ENCODE measurements at regions not wholly inside any gene's neighbourhood (a gene's known extent, or its start where the extent isn't known, plus 50 kb on each side); places are given as distances from the start of the nearest gene placed in this dataset.

DNA sequence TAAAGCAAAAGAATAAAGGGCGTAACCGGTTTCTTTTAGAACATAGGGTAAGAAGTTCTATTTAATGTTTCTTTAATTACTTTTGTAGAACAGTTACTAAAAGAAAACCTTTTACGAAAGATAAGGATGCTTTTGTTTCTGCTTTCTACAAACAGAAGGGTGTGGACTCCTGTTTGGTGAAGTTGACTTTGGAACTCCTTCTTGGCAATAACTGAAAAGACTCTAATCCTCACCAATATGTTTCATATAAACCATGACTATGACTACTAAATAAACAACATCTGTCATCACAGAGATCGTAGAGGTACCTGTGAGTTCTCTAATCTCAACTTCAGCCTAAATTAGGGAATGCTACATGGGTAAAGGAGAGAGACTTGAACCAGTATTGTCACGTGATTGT lies 210.8 kb upstream of the FLRT2 start:
- no peak for DNase-seq (ENCODE audit: low spot score)
- in situ Hi-C loops (cut with MboI; ENCODE audit: low pct_unique_long_range_greater_than_20kb, low sequenced_read_pairs, unreplicated experiment) = no loop called here
- TF ChIP-seq, protein P1, sequence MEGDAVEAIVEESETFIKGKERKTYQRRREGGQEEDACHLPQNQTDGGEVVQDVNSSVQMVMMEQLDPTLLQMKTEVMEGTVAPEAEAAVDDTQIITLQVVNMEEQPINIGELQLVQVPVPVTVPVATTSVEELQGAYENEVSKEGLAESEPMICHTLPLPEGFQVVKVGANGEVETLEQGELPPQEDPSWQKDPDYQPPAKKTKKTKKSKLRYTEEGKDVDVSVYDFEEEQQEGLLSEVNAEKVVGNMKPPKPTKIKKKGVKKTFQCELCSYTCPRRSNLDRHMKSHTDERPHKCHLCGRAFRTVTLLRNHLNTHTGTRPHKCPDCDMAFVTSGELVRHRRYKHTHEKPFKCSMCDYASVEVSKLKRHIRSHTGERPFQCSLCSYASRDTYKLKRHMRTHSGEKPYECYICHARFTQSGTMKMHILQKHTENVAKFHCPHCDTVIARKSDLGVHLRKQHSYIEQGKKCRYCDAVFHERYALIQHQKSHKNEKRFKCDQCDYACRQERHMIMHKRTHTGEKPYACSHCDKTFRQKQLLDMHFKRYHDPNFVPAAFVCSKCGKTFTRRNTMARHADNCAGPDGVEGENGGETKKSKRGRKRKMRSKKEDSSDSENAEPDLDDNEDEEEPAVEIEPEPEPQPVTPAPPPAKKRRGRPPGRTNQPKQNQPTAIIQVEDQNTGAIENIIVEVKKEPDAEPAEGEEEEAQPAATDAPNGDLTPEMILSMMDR (IDR thresholded peaks at IDR 0.05; ENCODE audit: extremely low read depth, insufficient read depth, missing control alignments) = no peak

DNA sequence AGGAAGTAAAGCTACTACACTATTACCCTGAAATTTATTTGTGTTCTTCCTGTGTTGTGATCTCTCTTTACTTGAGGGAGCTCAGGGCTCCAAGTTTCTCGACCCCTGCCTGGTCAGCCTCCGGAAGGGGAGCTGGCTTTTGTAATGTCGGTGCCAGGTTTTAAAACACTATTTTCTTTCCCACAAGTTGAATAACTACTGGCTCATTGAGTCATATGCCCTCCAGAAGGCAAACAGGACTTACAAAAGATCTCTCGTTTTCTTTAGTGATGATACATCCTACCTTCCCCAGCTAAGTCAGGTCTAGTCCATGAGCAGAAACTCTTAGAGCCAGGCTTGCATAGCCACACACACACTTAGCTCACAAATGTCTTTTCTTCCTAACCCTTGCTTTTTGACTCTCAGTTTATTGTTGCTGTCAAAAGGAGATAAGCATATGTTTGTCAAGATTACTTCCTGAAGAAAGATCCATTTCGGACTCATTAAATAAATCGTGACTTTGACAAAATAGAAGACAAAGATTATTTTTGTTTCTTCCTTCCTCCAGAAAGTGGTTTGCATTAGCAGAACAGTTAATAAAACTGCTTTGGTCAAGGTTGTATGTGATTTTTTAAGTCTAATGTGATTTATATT lies 209.8 kb upstream of the FLRT2 start:
- in situ Hi-C loops (cut with MboI; ENCODE audit: low pct_unique_long_range_greater_than_20kb, low sequenced_read_pairs, unreplicated experiment) = no loop called here
- no peak for DNase-seq (ENCODE audit: low spot score)

DNA sequence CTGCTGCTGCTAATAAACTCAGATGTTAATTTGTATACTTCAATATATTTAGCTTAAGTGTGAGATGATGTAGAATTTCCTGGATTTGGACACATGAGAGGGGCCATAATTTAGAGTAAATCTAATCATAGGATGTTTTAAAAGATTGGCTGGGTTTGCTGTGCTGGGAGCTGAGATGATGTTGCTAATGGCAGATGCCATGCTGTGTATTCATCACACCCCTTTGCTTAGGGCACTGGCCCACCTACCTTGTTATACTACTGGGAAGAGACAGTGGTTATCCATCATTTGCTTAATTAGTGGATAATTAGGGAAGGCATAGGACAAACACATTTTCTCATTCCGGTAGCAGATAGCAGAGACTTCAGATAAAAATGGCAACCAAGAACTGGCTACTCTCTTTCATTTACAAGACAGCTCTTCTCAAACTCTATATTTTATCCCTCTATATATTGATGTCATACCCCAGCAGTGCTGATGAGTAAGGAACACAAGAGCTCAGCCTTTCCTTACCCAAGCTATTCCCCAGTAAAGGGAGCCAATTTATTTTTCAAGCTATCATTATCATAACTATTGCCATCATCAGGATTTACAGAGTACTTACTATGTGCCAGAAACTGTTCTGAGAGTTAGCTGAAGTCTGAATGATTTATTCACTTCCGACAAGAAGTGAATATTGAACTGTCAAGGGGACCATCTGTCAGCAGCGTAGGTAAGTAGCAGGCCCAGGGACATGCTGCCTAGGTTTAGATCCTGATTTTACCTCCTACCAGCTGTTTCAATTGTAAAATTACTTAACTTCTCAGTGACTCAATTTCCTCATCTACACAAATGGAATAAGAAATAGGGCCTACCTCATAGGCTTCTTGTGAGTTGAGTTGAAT lies 204.6 kb upstream of the FLRT2 start:
- in situ Hi-C loops (cut with MboI; ENCODE audit: low pct_unique_long_range_greater_than_20kb, low sequenced_read_pairs, unreplicated experiment) = no loop called here
- no peak for DNase-seq (ENCODE audit: low spot score)
- TF ChIP-seq, protein P1 (IDR thresholded peaks at IDR 0.05; ENCODE audit: extremely low read depth, insufficient read depth, missing control alignments) = no peak

More for the DNA sequence above, 209.8 kb upstream of the FLRT2 start:
- TF ChIP-seq, protein P1 (IDR thresholded peaks at IDR 0.05; ENCODE audit: extremely low read depth, insufficient read depth, missing control alignments) = no peak

DNA sequence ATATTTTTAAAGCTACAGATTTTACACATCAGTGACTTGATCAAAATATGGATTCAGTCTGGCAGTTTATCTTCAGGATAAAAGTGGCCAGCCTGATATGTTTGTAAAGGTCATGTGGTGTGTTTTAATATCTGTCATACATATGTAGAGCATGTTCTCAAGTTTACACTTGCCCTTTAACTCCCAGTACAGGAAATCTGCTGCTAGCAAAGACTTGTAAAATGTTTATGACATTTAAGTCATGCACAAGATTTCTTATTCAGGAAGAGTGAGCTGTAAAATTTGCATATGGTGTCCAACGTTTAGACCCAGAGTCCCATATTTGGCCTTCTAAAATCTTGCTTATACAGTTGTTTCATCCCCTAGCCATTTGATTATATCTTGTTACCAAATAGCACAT lies 197.5 kb upstream of the FLRT2 start:
- TF ChIP-seq, protein P1 (IDR thresholded peaks at IDR 0.05; ENCODE audit: extremely low read depth, insufficient read depth, missing control alignments) = no peak
- no peak for DNase-seq (ENCODE audit: low spot score)
- in situ Hi-C loops (cut with MboI; ENCODE audit: low pct_unique_long_range_greater_than_20kb, low sequenced_read_pairs, unreplicated experiment) = no loop called here

DNA sequence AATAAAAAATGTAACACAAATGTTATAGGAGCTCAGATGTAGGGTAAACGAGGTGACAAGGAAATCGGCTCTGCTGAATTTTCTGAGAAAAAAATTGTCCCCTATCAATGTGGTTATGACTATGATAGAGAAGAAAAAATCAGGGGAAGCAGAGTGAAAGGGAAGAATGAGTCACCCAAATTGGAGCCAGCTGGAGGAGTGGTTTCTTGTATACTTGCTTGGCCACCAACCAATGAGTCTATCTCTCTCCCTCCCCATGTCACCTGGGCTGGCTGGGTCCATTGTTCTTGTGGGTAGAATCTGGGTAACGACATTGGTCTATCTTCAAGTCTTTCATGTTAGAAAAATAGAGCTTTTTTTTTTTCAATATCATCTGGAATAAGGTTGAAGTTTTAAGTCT lies 196.6 kb upstream of the FLRT2 start:
- in situ Hi-C loops (cut with MboI; ENCODE audit: low pct_unique_long_range_greater_than_20kb, low sequenced_read_pairs, unreplicated experiment) = no loop called here
- TF ChIP-seq, protein P1 (IDR thresholded peaks at IDR 0.05; ENCODE audit: extremely low read depth, insufficient read depth, missing control alignments) = no peak
- DNase-seq (ENCODE audit: low spot score) = no peak

DNA sequence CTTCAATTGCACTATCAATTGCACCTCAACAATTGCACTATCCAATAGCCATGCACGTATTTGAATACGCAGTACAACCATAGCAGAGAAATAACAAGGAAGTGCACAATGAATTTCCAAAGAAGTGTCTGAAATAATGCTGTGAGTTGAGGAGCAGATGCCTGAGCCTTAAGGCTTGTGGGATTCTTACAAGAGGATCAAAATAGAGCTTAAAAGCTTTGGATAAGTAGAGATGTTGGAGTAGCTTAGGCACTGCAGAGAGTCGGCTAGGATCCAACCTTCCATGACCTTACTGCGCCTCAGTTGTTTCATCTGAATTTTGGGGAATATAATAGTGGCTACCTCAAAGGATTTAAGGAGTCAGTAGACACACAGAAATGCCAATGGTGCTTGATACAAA lies 196.1 kb upstream of the FLRT2 start:
- in situ Hi-C loops (cut with MboI; ENCODE audit: low pct_unique_long_range_greater_than_20kb, low sequenced_read_pairs, unreplicated experiment) = no loop called here
- no peak for DNase-seq (ENCODE audit: low spot score)
- TF ChIP-seq, protein P1 (IDR thresholded peaks at IDR 0.05; ENCODE audit: extremely low read depth, insufficient read depth, missing control alignments) = no peak
